Non-pigmented ciliary epithelial cell (primary cell): ENCODE measurements at regions not wholly inside any gene's neighbourhood (a gene's known extent, or its start where the extent isn't known, plus 50 kb on each side); places are given as distances from the start of the nearest gene placed in this dataset.

ENCODE experiments used
- DNase-seq: peaks from one replicate; pipeline ENCODE4 v3.0.0-alpha.2; 2010; ENCODE audit warnings: low read depth

GRCh38 chr11:70675697-70676374 lies 277.5 kb downstream of the CTTN start:
- DNase-seq = no peak

GRCh38 chr11:70677232-70677916 lies 279.0 kb downstream of the CTTN start:
- DNase-seq = no peak

- DNase-seq = no peak
Measured at GRCh38 chr11:70678931-70679900, 280.9 kb downstream of the CTTN start.

GRCh38 chr11:70680781-70681281 lies 282.5 kb downstream of the CTTN start:
- DNase-seq = no peak

- DNase-seq = no peak
Measured at GRCh38 chr11:70682056-70682455, 283.7 kb downstream of the CTTN start.

- DNase-seq = no peak
Measured at GRCh38 chr11:70682760-70683159, 284.4 kb downstream of the CTTN start.

- DNase-seq = no peak
Measured at GRCh38 chr11:70687716-70688115, 289.4 kb downstream of the CTTN start.

GRCh38 chr11:70688142-70688541 lies 289.8 kb downstream of the CTTN start:
- no peak for DNase-seq

- DNase-seq = no peak
Measured at GRCh38 chr11:70689764-70690163, 291.4 kb downstream of the CTTN start.

- DNase-seq = no peak
Measured at GRCh38 chr11:70692131-70692530, 293.8 kb downstream of the CTTN start.

GRCh38 chr11:70694371-70694770 lies 296.0 kb downstream of the CTTN start:
- DNase-seq = no peak

- no peak for DNase-seq
Measured at GRCh38 chr11:70695086-70695960, 297.0 kb downstream of the CTTN start.

- DNase-seq = no peak
Measured at GRCh38 chr11:70696076-70696475, 297.7 kb downstream of the CTTN start.

GRCh38 chr11:70696564-70696963 lies 298.2 kb downstream of the CTTN start:
- DNase-seq = no peak

- no peak for DNase-seq
Measured at GRCh38 chr11:70697701-70698100, 299.4 kb downstream of the CTTN start.

- DNase-seq = no peak
Measured at GRCh38 chr11:70698871-70699270, 300.5 kb downstream of the CTTN start.

GRCh38 chr11:70699294-70700221 lies 301.2 kb downstream of the CTTN start:
- DNase-seq = no peak

- DNase-seq = no peak
Measured at GRCh38 chr11:70700453-70700852, 302.1 kb downstream of the CTTN start.

- DNase-seq = no peak
Measured at GRCh38 chr11:70700871-70701270, 302.5 kb downstream of the CTTN start.

- DNase-seq = no peak
Measured at GRCh38 chr11:70702040-70702648, 303.8 kb downstream of the CTTN start.
